B cell (primary cell): ENCODE measurements at regions not wholly inside any gene's neighbourhood (a gene's known extent, or its start where the extent isn't known, plus 50 kb on each side); places are given as distances from the start of the nearest gene placed in this dataset.

ENCODE experiments used
- CTCF ChIP-seq: fragments of 200-600 bp; IDR thresholded peaks from one replicate; pipeline ENCODE4 v1.8.0; 2022; ENCODE audit warnings: antibody characterized with exemption, mild to moderate bottlenecking
- EZH2 ChIP-seq: IDR thresholded peaks from 2 replicates; pipeline ENCODE4 v1.6.1; 2012; ENCODE audit warnings: borderline replicate concordance, low read depth, mild to moderate bottlenecking, moderate library complexity, low read length; ENCODE audit not compliant: insufficient read depth, poor library complexity, severe bottlenecking

- no peak for TF ChIP-seq EZH2
- no peak for TF ChIP-seq CTCF
These were observed 202.3 kb downstream of the SPP2 start for GRCh38 chr2:234252772-234253171.
